Panc1 (cell line): ENCODE measurements at regions not wholly inside any gene's neighbourhood (a gene's known extent, or its start where the extent isn't known, plus 50 kb on each side); places are given as distances from the start of the nearest gene placed in this dataset.

Source experiments
- ATAC-seq: fragments of 200-7000 bp; cut with Tn5 transposase; 2 replicates; pipeline ENCODE4 v1.9.1; 2020; ENCODE audit warnings: mild to moderate bottlenecking, moderate library complexity
- BruUV-seq: library from RNA; stranded (reverse); fragments of 400-500 nt; replicated peaks from 2 replicates; lab custom pipeline; 2021; lab: Mats Ljungman, UMichigan
- CTCF ChIA-PET: fragments of 300-600 bp; sonication (Branson Sonifier 250); formaldehyde crosslinking; loops from one replicate; lab custom pipeline; 2022; ENCODE audit warnings: antibody characterized with exemption; lab: Charles Lee
- POLR2A ChIA-PET: fragments of 300-600 bp; sonication (Branson Sonifier 250); formaldehyde crosslinking; loops from one replicate; lab custom pipeline; 2022; ENCODE audit warnings: antibody characterized with exemption; lab: Charles Lee
- DNase-seq: peaks from one replicate; pipeline ENCODE4 v3.0.0-alpha.2; 2010; ENCODE audit warnings: low read depth, low spot score
- H3K27ac ChIP-seq: 2 replicates; pipeline ENCODE4 v1.5.1; 2011; ENCODE audit warnings: mild to moderate bottlenecking, low read length, inconsistent platforms
- H3K27me3 ChIP-seq: fragments of 200-500 bp; sonication (Bioruptor generic); 2 replicates; pipeline ENCODE4 v1.6.0; 2014; ENCODE audit warnings: low read length, inconsistent platforms; ENCODE audit not compliant: control insufficient read depth, insufficient read depth
- H3K36me3 ChIP-seq: fragments of 200-500 bp; sonication (Bioruptor generic); 2 replicates; pipeline ENCODE4 v1.5.1; 2014; ENCODE audit warnings: inconsistent platforms, mild to moderate bottlenecking, low read length, moderate library complexity; ENCODE audit not compliant: control insufficient read depth, insufficient read depth
- H3K4me1 ChIP-seq: 2 replicates; pipeline ENCODE4 v1.5.1; 2011; ENCODE audit warnings: inconsistent platforms, mild to moderate bottlenecking, low read length, moderate library complexity; ENCODE audit not compliant: control insufficient read depth, insufficient read depth
- H3K4me3 ChIP-seq, 2 experiments: 2 replicates each; pipeline ENCODE4 v1.5.1; 2011 to 2012; ENCODE audit warnings: low read depth in 2 of 2, low read length in 2 of 2, mild to moderate bottlenecking in 2 of 2, inconsistent platforms in 1 of 2, moderate library complexity in 1 of 2
- H3K9me3 ChIP-seq: fragments of 200-500 bp; sonication (Bioruptor generic); 2 replicates; pipeline ENCODE4 v1.5.1; 2014; ENCODE audit warnings: low read depth, mild to moderate bottlenecking, inconsistent platforms, low read length, moderate library complexity; ENCODE audit not compliant: control insufficient read depth, insufficient read depth
- POLR2AphosphoS5 ChIP-seq: IDR thresholded peaks from 2 replicates; pipeline ENCODE4 v1.6.1; 2012; ENCODE audit warnings: mild to moderate bottlenecking, low read depth, low read length, moderate library complexity
- SIN3A ChIP-seq: IDR thresholded peaks from 2 replicates; pipeline ENCODE4 v1.6.1; 2012; ENCODE audit warnings: low read depth, mild to moderate bottlenecking, low read length, moderate library complexity, borderline replicate concordance; ENCODE audit not compliant: insufficient read depth
- TCF7L2 ChIP-seq: IDR thresholded peaks from 2 replicates; pipeline ENCODE4 v1.6.1; 2011; ENCODE audit warnings: mild to moderate bottlenecking, low read depth, low read length, inconsistent platforms
- in situ Hi-C: cut with HindIII; loops from 2 replicates; pipeline ENCODE4 v1.10.0; 2016; ENCODE audit warnings: low sequenced_read_pairs, low pct_unique_long_range_greater_than_20kb
- intact Hi-C: fragments of 100-400 bp; cut with micrococcal nuclease; formaldehyde crosslinking; loops from one replicate; pipeline ENCODE4 v1.10.0; 2022; ENCODE audit not compliant: unreplicated experiment
- TF ChIP-seq, protein P1 (sequence below): fragments of 450-650 bp; IDR thresholded peaks from 2 replicates; pipeline ENCODE4 v1.5.1; 2017; ENCODE audit warnings: mild to moderate bottlenecking
- TF ChIP-seq, protein P2 (sequence below), 2 experiments: IDR thresholded peaks; 2 replicates each; pipeline ENCODE4 v1.6.1; 2011 to 2012; ENCODE audit warnings: low read depth in 2 of 2, control low read depth in 1 of 2, low read length in 1 of 2, mild to moderate bottlenecking in 1 of 2, moderate library complexity in 1 of 2; ENCODE audit not compliant: insufficient read depth in 1 of 2

DNA sequence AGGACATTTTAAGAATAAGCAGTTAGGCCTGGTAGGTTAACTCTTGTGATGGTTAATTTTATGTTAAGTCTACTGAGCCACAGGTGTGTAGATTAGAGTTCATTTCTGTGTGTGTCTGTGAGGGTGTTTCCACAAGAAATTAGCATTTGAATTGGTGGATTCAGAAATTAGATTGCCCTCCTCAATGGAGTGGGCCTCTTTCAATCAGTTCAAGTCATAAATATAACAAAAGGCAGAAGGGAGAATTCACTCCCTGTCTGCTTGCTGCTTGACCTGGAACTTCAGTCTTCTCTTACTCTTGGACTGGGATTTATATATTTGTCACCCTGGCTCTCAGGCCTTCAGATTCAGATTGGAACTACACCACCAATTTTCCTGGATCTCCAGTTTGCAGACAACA lies 55.3 kb upstream of the POM121L12 start:
- no peak for ATAC-seq
- no TSS peak for BruUV-seq
- Histone ChIP-seq H3K36me3 (no peaks in the 10 kb centered on the region), H3K27me3 (no peaks in the 10 kb centered on the region), H3K4me1 (no peaks in the 10 kb centered on the region), H3K4me3 (no peak overlapping the region), H3K27ac (no peak overlapping the region), H3K9me3 (no peaks in the 10 kb centered on the region)
- intact Hi-C loops: no loop called here
- ChIA-PET POLR2A (no interaction called here), CTCF (no interaction called here)
- no peak for TF ChIP-seq TCF7L2
- TF ChIP-seq SIN3A: no peak
- TF ChIP-seq, protein P1, sequence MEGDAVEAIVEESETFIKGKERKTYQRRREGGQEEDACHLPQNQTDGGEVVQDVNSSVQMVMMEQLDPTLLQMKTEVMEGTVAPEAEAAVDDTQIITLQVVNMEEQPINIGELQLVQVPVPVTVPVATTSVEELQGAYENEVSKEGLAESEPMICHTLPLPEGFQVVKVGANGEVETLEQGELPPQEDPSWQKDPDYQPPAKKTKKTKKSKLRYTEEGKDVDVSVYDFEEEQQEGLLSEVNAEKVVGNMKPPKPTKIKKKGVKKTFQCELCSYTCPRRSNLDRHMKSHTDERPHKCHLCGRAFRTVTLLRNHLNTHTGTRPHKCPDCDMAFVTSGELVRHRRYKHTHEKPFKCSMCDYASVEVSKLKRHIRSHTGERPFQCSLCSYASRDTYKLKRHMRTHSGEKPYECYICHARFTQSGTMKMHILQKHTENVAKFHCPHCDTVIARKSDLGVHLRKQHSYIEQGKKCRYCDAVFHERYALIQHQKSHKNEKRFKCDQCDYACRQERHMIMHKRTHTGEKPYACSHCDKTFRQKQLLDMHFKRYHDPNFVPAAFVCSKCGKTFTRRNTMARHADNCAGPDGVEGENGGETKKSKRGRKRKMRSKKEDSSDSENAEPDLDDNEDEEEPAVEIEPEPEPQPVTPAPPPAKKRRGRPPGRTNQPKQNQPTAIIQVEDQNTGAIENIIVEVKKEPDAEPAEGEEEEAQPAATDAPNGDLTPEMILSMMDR: no peak
- TF ChIP-seq, protein P2, sequence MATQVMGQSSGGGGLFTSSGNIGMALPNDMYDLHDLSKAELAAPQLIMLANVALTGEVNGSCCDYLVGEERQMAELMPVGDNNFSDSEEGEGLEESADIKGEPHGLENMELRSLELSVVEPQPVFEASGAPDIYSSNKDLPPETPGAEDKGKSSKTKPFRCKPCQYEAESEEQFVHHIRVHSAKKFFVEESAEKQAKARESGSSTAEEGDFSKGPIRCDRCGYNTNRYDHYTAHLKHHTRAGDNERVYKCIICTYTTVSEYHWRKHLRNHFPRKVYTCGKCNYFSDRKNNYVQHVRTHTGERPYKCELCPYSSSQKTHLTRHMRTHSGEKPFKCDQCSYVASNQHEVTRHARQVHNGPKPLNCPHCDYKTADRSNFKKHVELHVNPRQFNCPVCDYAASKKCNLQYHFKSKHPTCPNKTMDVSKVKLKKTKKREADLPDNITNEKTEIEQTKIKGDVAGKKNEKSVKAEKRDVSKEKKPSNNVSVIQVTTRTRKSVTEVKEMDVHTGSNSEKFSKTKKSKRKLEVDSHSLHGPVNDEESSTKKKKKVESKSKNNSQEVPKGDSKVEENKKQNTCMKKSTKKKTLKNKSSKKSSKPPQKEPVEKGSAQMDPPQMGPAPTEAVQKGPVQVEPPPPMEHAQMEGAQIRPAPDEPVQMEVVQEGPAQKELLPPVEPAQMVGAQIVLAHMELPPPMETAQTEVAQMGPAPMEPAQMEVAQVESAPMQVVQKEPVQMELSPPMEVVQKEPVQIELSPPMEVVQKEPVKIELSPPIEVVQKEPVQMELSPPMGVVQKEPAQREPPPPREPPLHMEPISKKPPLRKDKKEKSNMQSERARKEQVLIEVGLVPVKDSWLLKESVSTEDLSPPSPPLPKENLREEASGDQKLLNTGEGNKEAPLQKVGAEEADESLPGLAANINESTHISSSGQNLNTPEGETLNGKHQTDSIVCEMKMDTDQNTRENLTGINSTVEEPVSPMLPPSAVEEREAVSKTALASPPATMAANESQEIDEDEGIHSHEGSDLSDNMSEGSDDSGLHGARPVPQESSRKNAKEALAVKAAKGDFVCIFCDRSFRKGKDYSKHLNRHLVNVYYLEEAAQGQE (IDR thresholded peaks at IDR 0.05; ENCODE audit: insufficient read depth in 1 of 2, low read depth in 2 of 2, low read length in 1 of 2): no peak
- TF ChIP-seq POLR2AphosphoS5: no peak
- in situ Hi-C loops: no loop called here
- DNase-seq: no peak

DNA sequence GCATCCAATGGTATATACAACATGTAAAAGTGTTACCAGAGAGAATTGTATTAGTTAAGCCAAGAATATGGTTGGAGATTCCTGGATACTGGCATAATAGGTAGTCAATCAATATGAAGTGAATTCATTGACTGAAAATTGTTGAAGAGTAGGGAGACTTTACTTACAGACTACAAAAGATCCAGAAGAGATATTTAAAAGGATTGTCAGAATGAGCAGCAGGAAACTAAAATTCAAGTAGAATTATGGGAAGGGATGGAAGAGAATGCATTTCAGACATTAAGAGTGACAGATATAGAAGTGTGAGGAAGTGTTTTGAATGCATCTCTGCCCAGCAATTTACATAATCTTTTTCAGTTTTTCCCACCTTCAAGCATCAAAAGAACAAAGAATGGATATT lies 62.3 kb upstream of the POM121L12 start:
- TF ChIP-seq, protein P1: no peak
- no TSS peak for BruUV-seq
- H3K27ac ChIP-seq: no peak overlapping the region
- no peaks in the 10 kb centered on the region for H3K4me1 ChIP-seq
- no peak overlapping the region for H3K4me3 ChIP-seq
- no peaks in the 10 kb centered on the region for H3K27me3 ChIP-seq
- intact Hi-C loops: no loop called here
- DNase-seq (no peak), ATAC-seq (no peak)
- CTCF ChIA-PET: no interaction called here
- H3K36me3 ChIP-seq: no peaks in the 10 kb centered on the region
- no peaks in the 10 kb centered on the region for H3K9me3 ChIP-seq
- in situ Hi-C loops: no loop called here
- POLR2A ChIA-PET: no interaction called here
